ENCODE measurements at regions not wholly inside any gene's neighbourhood (a gene's known extent, or its start where the extent isn't known, plus 50 kb on each side); places are given as distances from the start of the nearest gene placed in this dataset.
"Not testable (repeated sequence)": the region's sequence is repeated elsewhere in the genome, so short reads cannot be mapped to it uniquely, and the experiment has no call there.

GRCh38 chr1:189313488-189313887 lies 1164.2 kb downstream of the BRINP3 start:
- no peak for DNase-seq

- no peak for DNase-seq
Observed at GRCh38 chr1:189315035-189315901, 1162.4 kb downstream of the BRINP3 start.

- no peak for DNase-seq
Observed at GRCh38 chr1:189323091-189323490, 1154.6 kb downstream of the BRINP3 start.

GRCh38 chr1:189331071-189331470 lies 1146.6 kb downstream of the BRINP3 start:
- DNase-seq: not testable (repeated sequence)

- DNase-seq: no peak
Observed at GRCh38 chr1:189336115-189337100, 1141.3 kb downstream of the BRINP3 start.

- no peak for DNase-seq
Observed at GRCh38 chr1:189349607-189350006, 1128.1 kb downstream of the BRINP3 start.

- DNase-seq: no peak
Observed at GRCh38 chr1:189350983-189351616, 1126.6 kb downstream of the BRINP3 start.

GRCh38 chr1:189351960-189352359 lies 1125.7 kb downstream of the BRINP3 start:
- no peak for DNase-seq

- DNase-seq: no peak
Observed at GRCh38 chr1:189356206-189356605, 1121.5 kb downstream of the BRINP3 start.

GRCh38 chr1:189357317-189357716 lies 1120.3 kb downstream of the BRINP3 start:
- no peak for DNase-seq

- DNase-seq: no peak
Observed at GRCh38 chr1:189369612-189370011, 1108.1 kb downstream of the BRINP3 start.

GRCh38 chr1:189374816-189375215 lies 1102.8 kb downstream of the BRINP3 start:
- no peak for DNase-seq

- no peak for DNase-seq
Observed at GRCh38 chr1:189405419-189405818, 1072.2 kb downstream of the BRINP3 start.

- no peak for DNase-seq
Observed at GRCh38 chr1:189409774-189410173, 1067.9 kb downstream of the BRINP3 start.

GRCh38 chr1:189424746-189425331 lies 1052.8 kb downstream of the BRINP3 start:
- no peak for DNase-seq

GRCh38 chr1:189429610-189430009 lies 1048.1 kb downstream of the BRINP3 start:
- DNase-seq: no peak

- DNase-seq: no peak
Observed at GRCh38 chr1:189431447-189431846, 1046.2 kb downstream of the BRINP3 start.

- DNase-seq: no peak
Observed at GRCh38 chr1:189432753-189433152, 1044.9 kb downstream of the BRINP3 start.

GRCh38 chr1:189434461-189434860 lies 1043.2 kb downstream of the BRINP3 start:
- no peak for DNase-seq

GRCh38 chr1:189435398-189435797 lies 1042.3 kb downstream of the BRINP3 start:
- no peak for DNase-seq

GRCh38 chr1:189438808-189439207 lies 1038.9 kb downstream of the BRINP3 start:
- no peak for DNase-seq

- no peak for DNase-seq
Observed at GRCh38 chr1:189463166-189463565, 1014.5 kb downstream of the BRINP3 start.

- no peak for DNase-seq
Observed at GRCh38 chr1:189496768-189497167, 980.9 kb downstream of the BRINP3 start.

Measured in bone marrow (tissue), 2 donors.